Breast epithelium (tissue), 4 donors: ENCODE measurements at regions not wholly inside any gene's neighbourhood (a gene's known extent, or its start where the extent isn't known, plus 50 kb on each side); places are given as distances from the start of the nearest gene placed in this dataset.

Experiments used
- DNase-seq, 2 donors: peaks; one replicate each; pipeline ENCODE4 v3.0.0-alpha.2; 2019; ENCODE audit warnings: low spot score in 2 of 2
- H3K27ac ChIP-seq, 2 donors: fragments of 200-600 bp; sonication (generic) in 1 of 2; one replicate each; pipeline ENCODE4 v1.5.1; 2016 to 2019; ENCODE audit warnings: mild to moderate bottlenecking in 1 of 2
- H3K27me3 ChIP-seq, 2 donors: fragments of 200-600 bp; sonication (generic) in 1 of 2; one replicate each; pipeline versions ENCODE4 v1.5.1 to v1.6.0; 2017 to 2019; ENCODE audit warnings: control low read depth in 1 of 2, mild to moderate bottlenecking in 1 of 2
- H3K36me3 ChIP-seq: fragments of 200-600 bp; one replicate; pipeline ENCODE4 v1.5.1; 2019
- H3K4me1 ChIP-seq, 2 donors: fragments of 200-600 bp; sonication (generic); one replicate each; pipeline ENCODE4 v1.5.1; 2016 to 2019; ENCODE audit warnings: control low read depth in 1 of 2
- H3K4me3 ChIP-seq, 3 donors: fragments of 200-600 bp; sonication (generic); 1 replicate in 2 of 3; 2 replicates in 1 of 3; pipeline ENCODE4 v1.5.1; 2016 to 2019; ENCODE audit warnings: mild to moderate bottlenecking in 3 of 3, moderate library complexity in 2 of 3
- H3K9me3 ChIP-seq, 2 donors: fragments of 200-600 bp; sonication (generic) in 1 of 2; one replicate each; pipeline ENCODE4 v1.5.1; 2016 to 2019; ENCODE audit warnings: control low read depth in 1 of 2
- CTCF ChIP-seq, 3 donors: fragments of 450-650 bp; IDR thresholded peaks; one replicate each; pipeline ENCODE4 v1.5.1; 2016 to 2017; ENCODE audit warnings: antibody characterized with exemption in 3 of 3, mild to moderate bottlenecking in 3 of 3, moderate library complexity in 3 of 3
- POLR2A ChIP-seq: fragments of 450-650 bp; IDR thresholded peaks from one replicate; pipeline ENCODE4 v1.6.1; 2016; ENCODE audit warnings: antibody characterized with exemption, mild to moderate bottlenecking, moderate library complexity
- POLR2AphosphoS5 ChIP-seq, 3 donors: sonication (generic); formaldehyde crosslinking; IDR thresholded peaks; one replicate each; pipeline ENCODE4 v1.6.1; 2017; ENCODE audit warnings: antibody characterized with exemption in 3 of 3
- intact Hi-C: fragments of 100-400 bp; cut with DNase I; formaldehyde crosslinking; loops from one replicate; pipeline ENCODE4 v1.15.1; 2023; ENCODE audit warnings: low total_unique reads

- no peak for TF ChIP-seq CTCF (IDR thresholded peaks at IDR 0.05)
- no peak for TF ChIP-seq POLR2AphosphoS5 (IDR thresholded peaks at IDR 0.05)
- no peak for TF ChIP-seq POLR2A
- no peaks in the 10 kb centered on the region for H3K27me3 ChIP-seq
- H3K36me3 ChIP-seq = no peaks in the 10 kb centered on the region
- no peaks in the 10 kb centered on the region for H3K4me1 ChIP-seq
- no peak overlapping the region for H3K27ac ChIP-seq
- H3K4me3 ChIP-seq = no peak overlapping the region
- DNase-seq = no peak
- intact Hi-C loops = no loop called here
- H3K9me3 ChIP-seq = no peaks in the 10 kb centered on the region
Observed at GRCh38 chr2:41337956-41338355, 709.9 kb upstream of the PKDCC start.

GRCh38 chr2:41344529-41344928 is 703.3 kb upstream of the PKDCC start:
- Histone ChIP-seq H3K4me1 (no peaks in the 10 kb centered on the region), H3K4me3 (no peak overlapping the region), H3K9me3 (no peaks in the 10 kb centered on the region), H3K27me3 (no peaks in the 10 kb centered on the region), H3K27ac (no peak overlapping the region), H3K36me3 (no peaks in the 10 kb centered on the region)
- DNase-seq = no peak
- intact Hi-C loops = no loop called here
- TF ChIP-seq POLR2AphosphoS5 (IDR thresholded peaks at IDR 0.05) (no peak), CTCF (IDR thresholded peaks at IDR 0.05) (no peak), POLR2A (no peak)

- no peak for DNase-seq
- H3K27me3 ChIP-seq = no peaks in the 10 kb centered on the region
- H3K36me3 ChIP-seq = no peaks in the 10 kb centered on the region
- intact Hi-C loops = no loop called here
- H3K4me1 ChIP-seq = no peaks in the 10 kb centered on the region
- no peak overlapping the region for H3K4me3 ChIP-seq
- no peak overlapping the region for H3K27ac ChIP-seq
- TF ChIP-seq POLR2A (no peak), CTCF (IDR thresholded peaks at IDR 0.05) (no peak), POLR2AphosphoS5 (IDR thresholded peaks at IDR 0.05) (no peak)
- H3K9me3 ChIP-seq = no peaks in the 10 kb centered on the region
Observed at GRCh38 chr2:41353060-41353459, 694.8 kb upstream of the PKDCC start.

GRCh38 chr2:41355794-41356193 is 692.0 kb upstream of the PKDCC start:
- Histone ChIP-seq H3K4me1 (no peaks in the 10 kb centered on the region), H3K4me3 (no peak overlapping the region), H3K27me3 (no peaks in the 10 kb centered on the region), H3K9me3 (no peaks in the 10 kb centered on the region), H3K36me3 (no peaks in the 10 kb centered on the region), H3K27ac (no peak overlapping the region)
- DNase-seq = no peak
- TF ChIP-seq POLR2A = no peak
- TF ChIP-seq POLR2AphosphoS5 (IDR thresholded peaks at IDR 0.05) = no peak
- TF ChIP-seq CTCF (IDR thresholded peaks at IDR 0.05) = no peak
- intact Hi-C loops = no loop called here

- Histone ChIP-seq H3K36me3 (no peaks in the 10 kb centered on the region), H3K9me3 (peaks cover 10 to 16% of the 10 kb centered on the region in 2 donors), H3K27ac (no peak overlapping the region), H3K4me1 (no peaks in the 10 kb centered on the region), H3K27me3 (no peaks in the 10 kb centered on the region), H3K4me3 (no peak overlapping the region)
- DNase-seq = no peak
- no peak for TF ChIP-seq POLR2AphosphoS5 (IDR thresholded peaks at IDR 0.05)
- TF ChIP-seq POLR2A = no peak
- TF ChIP-seq CTCF (IDR thresholded peaks at IDR 0.05) = no peak
- intact Hi-C loops = no loop called here
Observed at GRCh38 chr2:41364842-41365241, 683.0 kb upstream of the PKDCC start.
